Left lung (tissue), 4 donors: ENCODE measurements at regions not wholly inside any gene's neighbourhood (a gene's known extent, or its start where the extent isn't known, plus 50 kb on each side); places are given as distances from the start of the nearest gene placed in this dataset.
"Not testable (repeated sequence)": the region's sequence is repeated elsewhere in the genome, so short reads cannot be mapped to it uniquely, and the experiment has no call there.

ENCODE experiments used
- ATAC-seq: fragments of 200-7000 bp; cut with Tn5 transposase; one replicate; pipeline ENCODE4 v1.9.1; 2020; ENCODE audit warnings: moderate library complexity
- DNase-seq, 4 donors: peaks; one replicate each; pipeline ENCODE4 v3.0.0-alpha.2; 2013 to 2020
- H3K27ac ChIP-seq, 2 donors: fragments of 200-600 bp; sonication (generic) in 1 of 2; one replicate each; pipeline versions ENCODE4 v1.5.0 to v1.8.0; 2020 to 2021
- H3K27me3 ChIP-seq, 2 donors: fragments of 200-600 bp; sonication (generic) in 1 of 2; one replicate each; pipeline versions ENCODE4 v1.5.0 to v1.8.0; 2020 to 2021
- H3K36me3 ChIP-seq, 2 donors: fragments of 200-600 bp; sonication (generic) in 1 of 2; one replicate each; pipeline versions ENCODE4 v1.5.0 to v1.8.0; 2020 to 2021
- H3K4me1 ChIP-seq, 2 donors: fragments of 200-600 bp; one replicate each; pipeline ENCODE4 v1.8.0; 2021
- H3K4me3 ChIP-seq, 2 donors: fragments of 200-600 bp; sonication (generic) in 1 of 2; one replicate each; pipeline versions ENCODE4 v1.5.0 to v1.8.0; 2020 to 2021; ENCODE audit warnings: mild to moderate bottlenecking in 1 of 2
- H3K9me3 ChIP-seq, 2 donors: fragments of 200-600 bp; sonication (generic) in 1 of 2; one replicate each; pipeline versions ENCODE4 v1.5.0 to v1.8.0; 2020 to 2021
- CTCF ChIP-seq, 2 donors: fragments of 200-600 bp; sonication (generic) in 1 of 2; IDR thresholded peaks; one replicate each; pipeline versions ENCODE4 v1.5.0 to v1.8.0; 2021; ENCODE audit warnings: antibody characterized with exemption in 2 of 2
- intact Hi-C, 2 donors: fragments of 100-400 bp; cut with DNase I; formaldehyde crosslinking; loops; one replicate each; pipeline versions ENCODE4 v1.11.2 to v1.14.2; 2022
- donor health status: DM: no; HTN: yes; CAD: no.
- donor health status: DM: no; HTN: no; CAD: no.

GRCh38 chr2:35503311-35503710 lies 852.3 kb upstream of the CRIM1 start:
- Histone ChIP-seq H3K9me3 (no peaks in the 10 kb centered on the region), H3K4me1 (no peaks in the 10 kb centered on the region), H3K27me3 (no peaks in the 10 kb centered on the region), H3K4me3 (no peak overlapping the region), H3K27ac (no peak overlapping the region), H3K36me3 (no peaks in the 10 kb centered on the region)
- intact Hi-C loops: no loop called here
- no peak for ATAC-seq
- no peak for DNase-seq
- TF ChIP-seq CTCF (IDR thresholded peaks at IDR 0.05): no peak

GRCh38 chr2:35501076-35501475 lies 854.5 kb upstream of the CRIM1 start:
- intact Hi-C loops: no loop called here
- no peak for TF ChIP-seq CTCF (IDR thresholded peaks at IDR 0.05)

GRCh38 chr2:35496022-35496421 lies 859.6 kb upstream of the CRIM1 start:
- intact Hi-C loops: no loop called here
- ATAC-seq: no peak
- no peaks in the 10 kb centered on the region for H3K27me3 ChIP-seq
- DNase-seq: peak in 1 of 4 donors; percentile 7
- TF ChIP-seq CTCF (IDR thresholded peaks at IDR 0.05): no peak
- H3K9me3 ChIP-seq: no peaks in the 10 kb centered on the region
- no peak overlapping the region for H3K27ac ChIP-seq
- H3K36me3 ChIP-seq: no peaks in the 10 kb centered on the region
- no peak overlapping the region for H3K4me3 ChIP-seq
- H3K4me1 ChIP-seq: no peaks in the 10 kb centered on the region

More at GRCh38 chr2:35501076-35501475, 854.5 kb upstream of the CRIM1 start:
- no peaks in the 10 kb centered on the region for H3K4me1 ChIP-seq
- H3K36me3 ChIP-seq: no peaks in the 10 kb centered on the region
- no peaks in the 10 kb centered on the region for H3K27me3 ChIP-seq
- no peak overlapping the region for H3K27ac ChIP-seq
- ATAC-seq (no peak), DNase-seq (no peak)
- H3K4me3 ChIP-seq: no peak overlapping the region
- no peaks in the 10 kb centered on the region for H3K9me3 ChIP-seq

GRCh38 chr2:35495182-35495581 lies 860.4 kb upstream of the CRIM1 start:
- Histone ChIP-seq H3K27ac (no peak overlapping the region), H3K9me3 (no peaks in the 10 kb centered on the region), H3K36me3 (no peaks in the 10 kb centered on the region), H3K4me3 (no peak overlapping the region), H3K4me1 (no peaks in the 10 kb centered on the region), H3K27me3 (no peaks in the 10 kb centered on the region)
- DNase-seq: no peak
- TF ChIP-seq CTCF (IDR thresholded peaks at IDR 0.05): no peak
- intact Hi-C loops: no loop called here
- no peak for ATAC-seq

GRCh38 chr2:35478121-35478520 lies 877.5 kb upstream of the CRIM1 start:
- H3K27ac ChIP-seq, H3K4me3 ChIP-seq, intact Hi-C loops, H3K36me3 ChIP-seq, ATAC-seq, H3K27me3 ChIP-seq, H3K4me1 ChIP-seq: not testable (repeated sequence)
- DNase-seq: peak in 1 of 4 donors; percentile 4
- H3K9me3 ChIP-seq: peaks cover 0 to 18% of the 10 kb centered on the region in 2 donors

- Histone ChIP-seq H3K27me3 (no peaks in the 10 kb centered on the region), H3K4me3 (no peak overlapping the region), H3K4me1 (no peaks in the 10 kb centered on the region), H3K9me3 (no peaks in the 10 kb centered on the region), H3K36me3 (no peaks in the 10 kb centered on the region), H3K27ac (no peak overlapping the region)
- DNase-seq (no peak), ATAC-seq (no peak)
- no peak for TF ChIP-seq CTCF (IDR thresholded peaks at IDR 0.05)
- intact Hi-C loops: no loop called here
Observed at GRCh38 chr2:35468245-35468644, 887.3 kb upstream of the CRIM1 start.
